HL-60 (cell line): ENCODE measurements at regions not wholly inside any gene's neighbourhood (a gene's known extent, or its start where the extent isn't known, plus 50 kb on each side); places are given as distances from the start of the nearest gene placed in this dataset.

Experiments
- CTCF ChIP-seq: IDR thresholded peaks from one replicate; pipeline ENCODE4 v1.5.1; 2011; ENCODE audit warnings: low read length, control low read depth, inconsistent platforms; ENCODE audit not compliant: insufficient read depth
- GABPA ChIP-seq: IDR thresholded peaks from 2 replicates; pipeline ENCODE4 v1.6.1; 2012; ENCODE audit warnings: low read depth
- POLR2AphosphoS5 ChIP-seq: IDR thresholded peaks from 2 replicates; pipeline ENCODE4 v1.6.1; 2012; ENCODE audit warnings: low read depth
- REST ChIP-seq: IDR thresholded peaks from 2 replicates; pipeline ENCODE4 v1.6.1; 2012; ENCODE audit warnings: low read depth; ENCODE audit not compliant: insufficient replicate concordance

DNA sequence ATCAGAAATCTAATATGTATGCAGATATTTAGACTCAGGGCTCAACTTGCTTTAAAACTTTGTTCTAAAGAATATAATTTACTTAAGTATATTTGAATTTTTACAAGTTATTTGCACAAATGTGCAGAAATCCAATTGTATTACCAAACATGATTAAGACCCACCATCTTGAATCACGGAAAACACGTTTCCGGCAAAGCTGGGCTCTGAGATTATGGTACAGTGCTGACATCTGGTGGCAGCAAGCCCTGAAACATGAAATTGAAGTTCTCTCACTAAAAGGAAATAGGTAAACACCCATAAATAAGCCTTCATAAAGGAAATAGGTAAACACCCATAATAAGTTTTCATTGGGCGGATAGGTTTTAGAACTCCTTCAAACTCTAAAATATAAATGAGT, 98.3 kb upstream of the MAOA start:
- TF ChIP-seq CTCF (peak; percentile 35), POLR2AphosphoS5 (no peak), GABPA (no peak), REST (no peak)
